Neural cell (in vitro differentiated cells): ENCODE measurements at regions not wholly inside any gene's neighbourhood (a gene's known extent, or its start where the extent isn't known, plus 50 kb on each side); places are given as distances from the start of the nearest gene placed in this dataset.

ENCODE experiments used
- EP300 ChIP-seq: fragments of 450-650 bp; conservative IDR thresholded peaks from 2 replicates; pipeline ENCODE4 v1.6.1; 2014; ENCODE audit warnings: antibody characterized with exemption, mild to moderate bottlenecking, moderate library complexity; ENCODE audit not compliant: poor library complexity, severe bottlenecking
- EZH2 ChIP-seq: fragments of 200-600, 300-800 bp; shearing (Covaris generic), sonication (generic); IDR thresholded peaks from 2 replicates; pipeline ENCODE4 v1.6.1; 2014; ENCODE audit warnings: antibody characterized with exemption, low read length, borderline replicate concordance, mild to moderate bottlenecking; ENCODE audit not compliant: insufficient read depth, poor library complexity, severe bottlenecking
- MXI1 ChIP-seq: fragments of 450-650 bp; conservative IDR thresholded peaks from 2 replicates; pipeline ENCODE4 v1.6.1; 2014; ENCODE audit warnings: antibody characterized with exemption, mild to moderate bottlenecking; ENCODE audit not compliant: poor library complexity, severe bottlenecking
- POLR2AphosphoS5 ChIP-seq: IDR thresholded peaks from 2 replicates; pipeline ENCODE4 v1.6.1; 2012
- RAD21 ChIP-seq: fragments of 450-650 bp; conservative IDR thresholded peaks from 2 replicates; pipeline ENCODE4 v1.6.1; 2014; ENCODE audit warnings: antibody characterized with exemption, mild to moderate bottlenecking, moderate library complexity
- SMC3 ChIP-seq: fragments of 450-650 bp; conservative IDR thresholded peaks from 2 replicates; pipeline ENCODE4 v1.6.1; 2014; ENCODE audit warnings: antibody characterized with exemption, mild to moderate bottlenecking, moderate library complexity; ENCODE audit not compliant: poor library complexity
- TAF1 ChIP-seq: IDR thresholded peaks from 2 replicates; pipeline ENCODE4 v1.6.1; 2012; ENCODE audit warnings: low read depth
- TF ChIP-seq, protein P1 (sequence below): fragments of 450-650 bp; IDR thresholded peaks from 2 replicates; pipeline ENCODE4 v1.5.1; 2014; ENCODE audit warnings: antibody characterized with exemption, mild to moderate bottlenecking, moderate library complexity; ENCODE audit not compliant: poor library complexity, severe bottlenecking
- TF ChIP-seq, protein P2 (sequence below): IDR thresholded peaks from 2 replicates; pipeline ENCODE4 v1.6.1; 2012; ENCODE audit warnings: borderline replicate concordance

DNA sequence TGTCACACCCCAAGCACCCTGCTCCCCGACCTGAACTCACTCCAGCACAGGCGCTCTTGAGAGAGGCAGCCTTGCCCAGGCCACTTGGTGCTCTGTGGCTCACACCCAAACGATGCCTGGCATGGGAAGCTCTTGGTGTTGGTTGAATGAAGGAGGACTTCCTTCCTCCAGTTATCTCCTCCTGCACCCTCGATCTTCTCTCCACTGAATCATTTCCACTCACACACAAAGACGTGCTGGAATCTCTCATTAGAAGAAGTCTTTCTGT, 90.5 kb upstream of the TRIM2 start:
- no peak for TF ChIP-seq RAD21
- TF ChIP-seq POLR2AphosphoS5 = no peak
- TF ChIP-seq, protein P1, sequence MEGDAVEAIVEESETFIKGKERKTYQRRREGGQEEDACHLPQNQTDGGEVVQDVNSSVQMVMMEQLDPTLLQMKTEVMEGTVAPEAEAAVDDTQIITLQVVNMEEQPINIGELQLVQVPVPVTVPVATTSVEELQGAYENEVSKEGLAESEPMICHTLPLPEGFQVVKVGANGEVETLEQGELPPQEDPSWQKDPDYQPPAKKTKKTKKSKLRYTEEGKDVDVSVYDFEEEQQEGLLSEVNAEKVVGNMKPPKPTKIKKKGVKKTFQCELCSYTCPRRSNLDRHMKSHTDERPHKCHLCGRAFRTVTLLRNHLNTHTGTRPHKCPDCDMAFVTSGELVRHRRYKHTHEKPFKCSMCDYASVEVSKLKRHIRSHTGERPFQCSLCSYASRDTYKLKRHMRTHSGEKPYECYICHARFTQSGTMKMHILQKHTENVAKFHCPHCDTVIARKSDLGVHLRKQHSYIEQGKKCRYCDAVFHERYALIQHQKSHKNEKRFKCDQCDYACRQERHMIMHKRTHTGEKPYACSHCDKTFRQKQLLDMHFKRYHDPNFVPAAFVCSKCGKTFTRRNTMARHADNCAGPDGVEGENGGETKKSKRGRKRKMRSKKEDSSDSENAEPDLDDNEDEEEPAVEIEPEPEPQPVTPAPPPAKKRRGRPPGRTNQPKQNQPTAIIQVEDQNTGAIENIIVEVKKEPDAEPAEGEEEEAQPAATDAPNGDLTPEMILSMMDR = no peak
- TF ChIP-seq EP300 = no peak
- TF ChIP-seq, protein P2, sequence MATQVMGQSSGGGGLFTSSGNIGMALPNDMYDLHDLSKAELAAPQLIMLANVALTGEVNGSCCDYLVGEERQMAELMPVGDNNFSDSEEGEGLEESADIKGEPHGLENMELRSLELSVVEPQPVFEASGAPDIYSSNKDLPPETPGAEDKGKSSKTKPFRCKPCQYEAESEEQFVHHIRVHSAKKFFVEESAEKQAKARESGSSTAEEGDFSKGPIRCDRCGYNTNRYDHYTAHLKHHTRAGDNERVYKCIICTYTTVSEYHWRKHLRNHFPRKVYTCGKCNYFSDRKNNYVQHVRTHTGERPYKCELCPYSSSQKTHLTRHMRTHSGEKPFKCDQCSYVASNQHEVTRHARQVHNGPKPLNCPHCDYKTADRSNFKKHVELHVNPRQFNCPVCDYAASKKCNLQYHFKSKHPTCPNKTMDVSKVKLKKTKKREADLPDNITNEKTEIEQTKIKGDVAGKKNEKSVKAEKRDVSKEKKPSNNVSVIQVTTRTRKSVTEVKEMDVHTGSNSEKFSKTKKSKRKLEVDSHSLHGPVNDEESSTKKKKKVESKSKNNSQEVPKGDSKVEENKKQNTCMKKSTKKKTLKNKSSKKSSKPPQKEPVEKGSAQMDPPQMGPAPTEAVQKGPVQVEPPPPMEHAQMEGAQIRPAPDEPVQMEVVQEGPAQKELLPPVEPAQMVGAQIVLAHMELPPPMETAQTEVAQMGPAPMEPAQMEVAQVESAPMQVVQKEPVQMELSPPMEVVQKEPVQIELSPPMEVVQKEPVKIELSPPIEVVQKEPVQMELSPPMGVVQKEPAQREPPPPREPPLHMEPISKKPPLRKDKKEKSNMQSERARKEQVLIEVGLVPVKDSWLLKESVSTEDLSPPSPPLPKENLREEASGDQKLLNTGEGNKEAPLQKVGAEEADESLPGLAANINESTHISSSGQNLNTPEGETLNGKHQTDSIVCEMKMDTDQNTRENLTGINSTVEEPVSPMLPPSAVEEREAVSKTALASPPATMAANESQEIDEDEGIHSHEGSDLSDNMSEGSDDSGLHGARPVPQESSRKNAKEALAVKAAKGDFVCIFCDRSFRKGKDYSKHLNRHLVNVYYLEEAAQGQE = no peak
- no peak for TF ChIP-seq EZH2
- TF ChIP-seq SMC3 = no peak
- TF ChIP-seq MXI1 = no peak
- no peak for TF ChIP-seq TAF1
